CD14-positive monocyte (primary cell): ENCODE measurements at regions not wholly inside any gene's neighbourhood (a gene's known extent, or its start where the extent isn't known, plus 50 kb on each side); places are given as distances from the start of the nearest gene placed in this dataset.

ENCODE experiments used
- DNase-seq, 3 donors: peaks; one replicate each; pipeline ENCODE4 v3.0.0-alpha.2; 2011 to 2022
- H2AFZ ChIP-seq: 2 replicates; pipeline ENCODE4 v1.6.0; 2012; ENCODE audit warnings: mild to moderate bottlenecking, low read depth, low read length, inconsistent platforms; ENCODE audit not compliant: insufficient read depth, poor library complexity, severe bottlenecking
- H3K27ac ChIP-seq, 2 donors: 1 replicate in 1 of 2; 2 replicates in 1 of 2; pipeline ENCODE4 v1.5.1; 2012 to 2013; ENCODE audit warnings: low read length in 2 of 2, control low read depth in 1 of 2, inconsistent platforms in 1 of 2, low read depth in 1 of 2, mild to moderate bottlenecking in 1 of 2
- H3K27me3 ChIP-seq, 2 donors: one replicate each; pipeline versions ENCODE4 v1.6.0 to v1.6.1; 2011 to 2013; ENCODE audit warnings: low read length in 2 of 2; ENCODE audit not compliant: control insufficient read depth in 2 of 2, insufficient read depth in 2 of 2
- H3K36me3 ChIP-seq, 2 donors: replicated peaks in 1 of 2; 1 replicate in 1 of 2; 2 replicates in 1 of 2; pipeline versions ENCODE4 v1.5.1 to v1.6.1; 2012 to 2013; ENCODE audit warnings: low read length in 2 of 2, control low read depth in 1 of 2, inconsistent platforms in 1 of 2, mild to moderate bottlenecking in 1 of 2; ENCODE audit not compliant: insufficient read depth in 2 of 2, control insufficient read depth in 1 of 2
- H3K4me1 ChIP-seq, 2 donors: 1 replicate in 1 of 2; 2 replicates in 1 of 2; pipeline versions ENCODE4 v1.5.1 to v1.6.1; 2012 to 2013; ENCODE audit warnings: low read length in 2 of 2, control low read depth in 1 of 2, inconsistent platforms in 1 of 2, mild to moderate bottlenecking in 1 of 2, moderate library complexity in 1 of 2; ENCODE audit not compliant: insufficient read depth in 2 of 2, control insufficient read depth in 1 of 2
- H3K4me2 ChIP-seq: replicated peaks from 2 replicates; pipeline ENCODE3; 2012; ENCODE audit warnings: low read length, moderate library complexity, mild to moderate bottlenecking; ENCODE audit not compliant: poor library complexity, severe bottlenecking; ENCODE audit errors: extremely low read depth
- H3K4me3 ChIP-seq, 3 experiments: fragments of 200-600 bp in 1 of 3; sonication (generic) in 1 of 3; replicated peaks in 1 of 3; 1 replicate in 2 of 3; 2 replicates in 1 of 3; pipeline ENCODE4 v1.5.1; 2011 to 2013; ENCODE audit warnings: low read length in 3 of 3, mild to moderate bottlenecking in 3 of 3, control low read depth in 2 of 3, low read depth in 2 of 3, inconsistent platforms in 1 of 3, moderate library complexity in 1 of 3
- H3K79me2 ChIP-seq: 2 replicates; pipeline ENCODE4 v1.6.0; 2012; ENCODE audit warnings: mild to moderate bottlenecking, control low read depth, inconsistent platforms, low read length, moderate library complexity; ENCODE audit not compliant: insufficient read depth
- H3K9ac ChIP-seq: 2 replicates; pipeline ENCODE4 v1.6.0; 2017; ENCODE audit warnings: low read length, mild to moderate bottlenecking; ENCODE audit not compliant: insufficient read depth, poor library complexity, severe bottlenecking
- H3K9me3 ChIP-seq, 2 donors: replicated peaks in 1 of 2; 1 replicate in 1 of 2; 2 replicates in 1 of 2; pipeline versions ENCODE4 v1.5.1 to v1.6.1; 2012 to 2013; ENCODE audit warnings: low read length in 2 of 2, control low read depth in 1 of 2; ENCODE audit not compliant: control insufficient read depth in 1 of 2, insufficient read depth in 1 of 2
- H4K20me1 ChIP-seq: 2 replicates; pipeline ENCODE4 v1.6.0; 2012; ENCODE audit warnings: mild to moderate bottlenecking, low read length, control low read depth, moderate library complexity; ENCODE audit not compliant: insufficient read depth
- H3K27ac Mint-ChIP-seq, 7 donors: one replicate each; pipeline ENCODE4 v1.8.0; 2020; ENCODE audit warnings: mild to moderate bottlenecking in 7 of 7, mixed read lengths in 7 of 7, moderate library complexity in 6 of 7, inconsistent platforms in 2 of 7
- H3K27me3 Mint-ChIP-seq, 3 donors: one replicate each; pipeline ENCODE4 v1.8.0; 2021 to 2022; ENCODE audit warnings: low read depth in 3 of 3, mild to moderate bottlenecking in 3 of 3, mixed read lengths in 3 of 3, moderate library complexity in 3 of 3, inconsistent platforms in 1 of 3
- H3K36me3 Mint-ChIP-seq, 2 donors: one replicate each; pipeline ENCODE4 v1.8.0; 2020; ENCODE audit warnings: mixed read lengths in 2 of 2, inconsistent platforms in 1 of 2, mild to moderate bottlenecking in 1 of 2
- H3K4me1 Mint-ChIP-seq: one replicate; pipeline ENCODE4 v1.8.0; 2020; ENCODE audit warnings: mild to moderate bottlenecking, mixed read lengths
- H3K4me3 Mint-ChIP-seq, 2 donors: one replicate each; pipeline ENCODE4 v1.8.0; 2020; ENCODE audit warnings: mild to moderate bottlenecking in 2 of 2, mixed read lengths in 2 of 2, moderate library complexity in 1 of 2
- H3K9me3 Mint-ChIP-seq, 7 donors: one replicate each; pipeline ENCODE4 v1.8.0; 2020 to 2022; ENCODE audit warnings: mixed read lengths in 7 of 7, mild to moderate bottlenecking in 6 of 7, moderate library complexity in 6 of 7, inconsistent platforms in 2 of 7
- WGBS: methylation state at CpG from one replicate; pipeline ENCODE4 v1.1.5; 2013; ENCODE audit warnings: missing lambda C conversion rate; ENCODE audit not compliant: insufficient coverage; 5-methylcytosine and 5-hydroxymethylcytosine counted together
- intact Hi-C, 2 donors: fragments of 100-400 bp; cut with micrococcal nuclease; formaldehyde crosslinking; loops; one replicate each; pipeline versions ENCODE4 v1.15.0 to v1.15.1; 2023
- TF ChIP-seq, protein P1 (sequence below): fragments of 200-600 bp; IDR thresholded peaks from one replicate; pipeline ENCODE4 v1.8.0; 2022; ENCODE audit warnings: antibody characterized with exemption, mild to moderate bottlenecking

GRCh38 chr20:11846131-11846530, 71.6 kb upstream of the BTBD3 start:
- no peaks in the 10 kb centered on the region for H3K79me2 ChIP-seq
- TF ChIP-seq, protein P1, sequence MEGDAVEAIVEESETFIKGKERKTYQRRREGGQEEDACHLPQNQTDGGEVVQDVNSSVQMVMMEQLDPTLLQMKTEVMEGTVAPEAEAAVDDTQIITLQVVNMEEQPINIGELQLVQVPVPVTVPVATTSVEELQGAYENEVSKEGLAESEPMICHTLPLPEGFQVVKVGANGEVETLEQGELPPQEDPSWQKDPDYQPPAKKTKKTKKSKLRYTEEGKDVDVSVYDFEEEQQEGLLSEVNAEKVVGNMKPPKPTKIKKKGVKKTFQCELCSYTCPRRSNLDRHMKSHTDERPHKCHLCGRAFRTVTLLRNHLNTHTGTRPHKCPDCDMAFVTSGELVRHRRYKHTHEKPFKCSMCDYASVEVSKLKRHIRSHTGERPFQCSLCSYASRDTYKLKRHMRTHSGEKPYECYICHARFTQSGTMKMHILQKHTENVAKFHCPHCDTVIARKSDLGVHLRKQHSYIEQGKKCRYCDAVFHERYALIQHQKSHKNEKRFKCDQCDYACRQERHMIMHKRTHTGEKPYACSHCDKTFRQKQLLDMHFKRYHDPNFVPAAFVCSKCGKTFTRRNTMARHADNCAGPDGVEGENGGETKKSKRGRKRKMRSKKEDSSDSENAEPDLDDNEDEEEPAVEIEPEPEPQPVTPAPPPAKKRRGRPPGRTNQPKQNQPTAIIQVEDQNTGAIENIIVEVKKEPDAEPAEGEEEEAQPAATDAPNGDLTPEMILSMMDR = no peak
- WGBS = no CpG with 5 or more reads among the region's 1 CpG

GRCh38 chr20:11847827-11848226, 69.9 kb upstream of the BTBD3 start:
- no peaks in the 10 kb centered on the region for H3K9me3 ChIP-seq
- Mint-ChIP-seq H3K27ac (no peak overlapping the region), H3K4me1 (no peaks in the 10 kb centered on the region), H3K4me3 (no peak overlapping the region), H3K36me3 (no peaks in the 10 kb centered on the region), H3K27me3 (no peaks in the 10 kb centered on the region), H3K9me3 (peaks cover 2 to 12% (median 5%) of the 10 kb centered on the region in 7 donors)
- H3K4me3 ChIP-seq = no peak overlapping the region
- H4K20me1 ChIP-seq = no peaks in the 10 kb centered on the region
- TF ChIP-seq, protein P1 = no peak
- H2AFZ ChIP-seq = no peak overlapping the region
- DNase-seq = no peak
- no peak overlapping the region for H3K27ac ChIP-seq
- no peaks in the 10 kb centered on the region for H3K36me3 ChIP-seq
- H3K4me2 ChIP-seq = no peak overlapping the region
- intact Hi-C loops = no loop called here
- H3K79me2 ChIP-seq = no peaks in the 10 kb centered on the region
- H3K9ac ChIP-seq = no peak overlapping the region
- WGBS = no CpG with 5 or more reads among the region's 2 CpGs
- H3K4me1 ChIP-seq = no peaks in the 10 kb centered on the region
- no peaks in the 10 kb centered on the region for H3K27me3 ChIP-seq

More at GRCh38 chr20:11846131-11846530, 71.6 kb upstream of the BTBD3 start:
- Mint-ChIP-seq H3K36me3 (no peaks in the 10 kb centered on the region), H3K4me3 (no peak overlapping the region), H3K27ac (no peak overlapping the region), H3K27me3 (no peaks in the 10 kb centered on the region), H3K9me3 (peaks cover 2 to 9% (median 7%) of the 10 kb centered on the region in 7 donors), H3K4me1 (no peaks in the 10 kb centered on the region)
- no peaks in the 10 kb centered on the region for H3K4me1 ChIP-seq
- H3K36me3 ChIP-seq = no peaks in the 10 kb centered on the region
- no peak overlapping the region for H3K4me2 ChIP-seq
- DNase-seq = no peak
- H3K27me3 ChIP-seq = no peaks in the 10 kb centered on the region
- H2AFZ ChIP-seq = no peak overlapping the region
- H3K9me3 ChIP-seq = no peaks in the 10 kb centered on the region
- H4K20me1 ChIP-seq = no peaks in the 10 kb centered on the region
- intact Hi-C loops = no loop called here
- H3K27ac ChIP-seq = no peak overlapping the region
- no peak overlapping the region for H3K4me3 ChIP-seq
- H3K9ac ChIP-seq = no peak overlapping the region
